ENCODE measurements at regions not wholly inside any gene's neighbourhood (a gene's known extent, or its start where the extent isn't known, plus 50 kb on each side); places are given as distances from the start of the nearest gene placed in this dataset.

- TF ChIP-seq CTCF (conservative IDR thresholded peaks at IDR 0.05) (no peak), ZFX (IDR thresholded peaks at IDR 0.05) (no peak)
These were observed 389.7 kb downstream of the GPM6A start for GRCh38 chr4:175422331-175422730.
